IPS-20b (cell line): ENCODE measurements at regions not wholly inside any gene's neighbourhood (a gene's known extent, or its start where the extent isn't known, plus 50 kb on each side); places are given as distances from the start of the nearest gene placed in this dataset.

ENCODE experiments used
- H3K27ac ChIP-seq: one replicate; pipeline ENCODE4 v1.5.1; 2013; ENCODE audit warnings: low read length
- H3K27me3 ChIP-seq: 2 replicates; pipeline ENCODE4 v1.6.1; 2013; ENCODE audit warnings: mild to moderate bottlenecking, low read length, inconsistent platforms; ENCODE audit not compliant: insufficient read depth
- H3K36me3 ChIP-seq: 2 replicates; pipeline ENCODE4 v1.6.1; 2013; ENCODE audit warnings: low read depth, mild to moderate bottlenecking, inconsistent platforms, low read length, moderate library complexity; ENCODE audit not compliant: insufficient read depth
- H3K4me1 ChIP-seq: 2 replicates; pipeline ENCODE4 v1.6.1; 2013; ENCODE audit warnings: mild to moderate bottlenecking, control low read depth, inconsistent platforms, low read length, moderate library complexity; ENCODE audit not compliant: insufficient read depth
- H3K4me3 ChIP-seq: 2 replicates; pipeline ENCODE4 v1.5.1; 2013; ENCODE audit warnings: mild to moderate bottlenecking, low read length, inconsistent platforms
- H3K9ac ChIP-seq: 2 replicates; pipeline ENCODE4 v1.6.1; 2013; ENCODE audit warnings: low read depth, mild to moderate bottlenecking, inconsistent platforms, low read length, moderate library complexity
- H3K9me3 ChIP-seq: 2 replicates; pipeline ENCODE4 v1.6.1; 2013; ENCODE audit warnings: mild to moderate bottlenecking, low read depth, low read length, inconsistent platforms; ENCODE audit not compliant: insufficient read depth

DNA sequence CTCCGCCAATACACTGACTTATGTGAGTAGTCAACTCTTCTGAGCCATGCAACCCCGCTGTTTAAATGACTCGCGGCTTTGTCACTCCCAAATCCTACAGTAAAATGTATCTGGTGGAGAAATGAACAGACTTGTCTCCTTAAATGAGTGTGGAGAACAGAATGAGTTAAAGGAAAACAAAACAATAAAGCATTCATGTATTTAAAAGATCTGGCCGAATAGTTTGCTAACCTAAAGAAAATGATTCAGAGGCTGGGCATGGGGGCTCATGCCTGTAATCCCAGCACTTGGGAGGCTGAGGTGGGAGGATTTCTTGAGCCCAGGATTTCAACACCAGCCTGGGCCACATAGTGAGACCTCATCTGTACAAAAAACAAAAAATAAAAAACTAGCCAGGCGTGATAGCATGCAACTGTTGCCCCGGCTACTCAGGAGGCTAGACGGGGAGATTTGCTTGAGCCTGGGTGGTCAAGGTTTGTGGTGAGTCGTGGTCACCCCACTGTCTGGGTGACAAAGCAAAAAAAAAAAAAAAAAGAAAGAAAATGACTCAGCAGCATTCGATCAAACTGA, 86.5 kb upstream of the PFKP start:
- Histone ChIP-seq H3K9me3 (no peaks in the 10 kb centered on the region), H3K36me3 (no peaks in the 10 kb centered on the region), H3K4me1 (0 out of 2 replicates have a peak, but pooled peaks cover under 1% of the 10 kb centered on the region), H3K27ac (no peak overlapping the region), H3K4me3 (no peak overlapping the region), H3K9ac (no peak overlapping the region), H3K27me3 (no peaks in the 10 kb centered on the region)

DNA sequence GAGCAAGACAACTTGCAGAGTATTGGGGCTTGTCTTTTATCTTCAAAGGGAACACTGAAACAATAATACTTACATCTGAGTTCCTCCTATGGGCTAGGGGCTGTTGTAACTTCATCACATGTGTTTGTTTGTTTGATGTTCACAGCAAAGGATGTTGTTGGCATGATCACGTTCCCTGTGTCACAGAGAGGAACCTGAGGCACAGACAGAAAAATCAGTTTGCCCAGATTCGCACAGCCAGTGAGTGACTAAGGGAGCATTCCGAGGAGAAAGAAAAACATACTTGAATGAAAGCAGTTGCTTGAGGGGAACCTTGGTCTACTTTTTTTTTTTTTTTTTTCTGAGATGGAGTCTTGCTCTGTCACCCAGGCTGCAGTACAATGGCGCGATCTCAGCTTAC, 87.2 kb upstream of the PFKP start:
- Histone ChIP-seq H3K4me1 (no peaks in the 10 kb centered on the region), H3K9ac (no peak overlapping the region), H3K27ac (no peak overlapping the region), H3K4me3 (no peak overlapping the region), H3K36me3 (no peaks in the 10 kb centered on the region), H3K27me3 (no peaks in the 10 kb centered on the region), H3K9me3 (no peaks in the 10 kb centered on the region)

GRCh38 chr10:2979306-2979705, 88.0 kb upstream of the PFKP start:
- H3K4me1 ChIP-seq = no peaks in the 10 kb centered on the region
- no peaks in the 10 kb centered on the region for H3K27me3 ChIP-seq
- no peaks in the 10 kb centered on the region for H3K36me3 ChIP-seq
- no peak overlapping the region for H3K27ac ChIP-seq
- H3K9ac ChIP-seq = no peak overlapping the region
- H3K9me3 ChIP-seq = no peaks in the 10 kb centered on the region
- no peak overlapping the region for H3K4me3 ChIP-seq

DNA sequence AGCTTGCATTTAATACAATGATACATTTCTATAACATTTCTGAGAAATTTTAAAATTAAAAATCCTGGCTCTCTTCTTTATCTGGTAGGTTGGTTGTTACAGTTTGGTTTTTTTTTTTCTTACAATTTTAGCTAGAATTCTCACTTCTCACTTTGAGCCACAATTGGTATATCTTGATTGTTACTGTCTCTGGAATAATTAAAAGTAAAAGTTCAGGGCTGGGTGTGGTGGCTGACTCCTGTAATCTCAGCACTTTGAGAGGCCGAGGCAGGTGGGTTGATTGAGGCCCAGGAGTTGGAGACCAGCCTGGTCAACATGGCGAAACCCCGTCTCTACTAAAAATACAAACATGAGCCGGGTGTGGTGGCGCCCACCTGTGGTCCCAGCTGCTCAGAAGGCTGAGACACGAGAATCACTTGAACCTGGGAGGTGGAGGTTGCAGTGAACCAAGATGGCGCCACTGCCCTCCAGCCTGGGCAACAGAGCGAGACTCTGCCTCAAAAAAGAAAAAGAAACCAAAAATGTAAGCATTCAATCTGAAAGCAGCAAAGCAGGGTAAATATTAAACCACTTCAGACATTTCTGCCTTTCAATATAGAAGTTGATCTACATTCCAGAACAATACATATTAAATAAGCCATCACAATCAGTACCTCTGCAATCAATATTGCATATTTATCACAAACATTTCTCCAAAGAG, 88.6 kb upstream of the PFKP start:
- Histone ChIP-seq H3K4me3 (no peak overlapping the region), H3K27ac (no peak overlapping the region), H3K9me3 (no peaks in the 10 kb centered on the region), H3K9ac (no peak overlapping the region), H3K27me3 (no peaks in the 10 kb centered on the region), H3K36me3 (no peaks in the 10 kb centered on the region), H3K4me1 (peaks cover 1% of the 10 kb centered on the region; the same call in 1 of the 2 replicates)

DNA sequence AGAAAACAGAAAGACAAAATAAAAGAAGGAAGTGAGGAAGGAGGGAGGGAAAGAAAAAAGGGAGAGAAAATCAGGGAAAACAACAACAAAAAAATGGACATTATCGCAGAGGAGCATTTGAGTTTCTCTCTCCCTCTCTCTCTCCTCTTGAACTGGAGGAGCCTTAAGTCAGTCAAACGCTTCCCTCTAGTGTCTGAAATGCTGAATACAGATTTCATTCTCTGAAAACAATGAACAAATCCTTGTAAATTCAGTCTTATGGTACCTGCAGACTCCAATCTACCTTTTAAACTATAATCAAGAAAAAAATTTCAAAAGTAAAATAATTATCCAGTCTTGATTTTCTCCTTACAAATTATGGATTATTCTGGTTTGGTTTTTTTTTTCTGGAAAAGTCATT, 89.2 kb upstream of the PFKP start:
- Histone ChIP-seq H3K9ac (no peak overlapping the region), H3K27me3 (no peaks in the 10 kb centered on the region), H3K9me3 (no peaks in the 10 kb centered on the region), H3K27ac (no peak overlapping the region), H3K4me1 (peaks cover 4% of the 10 kb centered on the region; the same call in 1 of the 2 replicates), H3K4me3 (no peak overlapping the region), H3K36me3 (no peaks in the 10 kb centered on the region)

- no peak overlapping the region for H3K4me3 ChIP-seq
- H3K27ac ChIP-seq = no peak overlapping the region
- H3K9me3 ChIP-seq = no peaks in the 10 kb centered on the region
- H3K4me1 ChIP-seq = peaks cover 9% of the 10 kb centered on the region; the same call in 1 of the 2 replicates
- H3K27me3 ChIP-seq = no peaks in the 10 kb centered on the region
- H3K36me3 ChIP-seq = no peaks in the 10 kb centered on the region
- no peak overlapping the region for H3K9ac ChIP-seq
These were observed 92.7 kb upstream of the PFKP start for GRCh38 chr10:2974503-2975207.

GRCh38 chr10:2974083-2974482, 93.3 kb upstream of the PFKP start:
- peaks cover 9% of the 10 kb centered on the region; the same call in 1 of the 2 replicates for H3K4me1 ChIP-seq
- no peak overlapping the region for H3K27ac ChIP-seq
- no peak overlapping the region for H3K9ac ChIP-seq

GRCh38 chr10:2972810-2973209, 94.5 kb upstream of the PFKP start:
- Histone ChIP-seq H3K4me1 (peaks cover 9% of the 10 kb centered on the region; the same call in 1 of the 2 replicates), H3K27ac (no peak overlapping the region), H3K27me3 (no peaks in the 10 kb centered on the region), H3K36me3 (no peaks in the 10 kb centered on the region), H3K4me3 (no peak overlapping the region), H3K9me3 (no peaks in the 10 kb centered on the region), H3K9ac (no peak overlapping the region)

More at GRCh38 chr10:2974083-2974482, 93.3 kb upstream of the PFKP start:
- Histone ChIP-seq H3K4me3 (no peak overlapping the region), H3K27me3 (no peaks in the 10 kb centered on the region), H3K9me3 (no peaks in the 10 kb centered on the region), H3K36me3 (no peaks in the 10 kb centered on the region)

DNA sequence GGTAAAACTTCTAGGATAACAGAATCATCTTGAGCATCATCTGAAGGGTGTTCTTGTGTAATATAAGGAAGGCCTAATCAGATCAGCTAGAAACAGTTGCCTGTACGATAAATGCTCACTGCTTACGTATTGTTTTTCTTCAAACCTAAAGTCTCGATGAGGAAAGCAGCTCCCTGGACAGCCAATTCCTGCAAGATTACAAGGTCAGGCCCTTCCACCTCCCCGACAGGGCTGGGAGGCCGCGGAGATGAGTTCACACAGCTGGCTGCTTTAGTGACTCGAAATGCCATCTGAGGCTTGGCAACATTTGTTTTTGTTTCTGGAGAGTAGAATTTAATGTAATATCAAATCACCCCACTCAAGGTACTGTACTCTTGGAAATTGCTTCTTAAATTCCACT, 95.1 kb upstream of the PFKP start:
- H3K9ac ChIP-seq = no peak overlapping the region
- no peak overlapping the region for H3K27ac ChIP-seq
- no peaks in the 10 kb centered on the region for H3K9me3 ChIP-seq
- H3K27me3 ChIP-seq = no peaks in the 10 kb centered on the region
- H3K4me1 ChIP-seq = peaks cover 9% of the 10 kb centered on the region; the same call in 1 of the 2 replicates
- no peak overlapping the region for H3K4me3 ChIP-seq
- no peaks in the 10 kb centered on the region for H3K36me3 ChIP-seq

GRCh38 chr10:2970190-2970823, 97.0 kb upstream of the PFKP start:
- peaks cover 9% of the 10 kb centered on the region; the same call in 1 of the 2 replicates for H3K4me1 ChIP-seq
- no peaks in the 10 kb centered on the region for H3K9me3 ChIP-seq
- H3K4me3 ChIP-seq = no peak overlapping the region
- no peaks in the 10 kb centered on the region for H3K27me3 ChIP-seq
- H3K9ac ChIP-seq = no peak overlapping the region
- no peak overlapping the region for H3K27ac ChIP-seq
- H3K36me3 ChIP-seq = no peaks in the 10 kb centered on the region

DNA sequence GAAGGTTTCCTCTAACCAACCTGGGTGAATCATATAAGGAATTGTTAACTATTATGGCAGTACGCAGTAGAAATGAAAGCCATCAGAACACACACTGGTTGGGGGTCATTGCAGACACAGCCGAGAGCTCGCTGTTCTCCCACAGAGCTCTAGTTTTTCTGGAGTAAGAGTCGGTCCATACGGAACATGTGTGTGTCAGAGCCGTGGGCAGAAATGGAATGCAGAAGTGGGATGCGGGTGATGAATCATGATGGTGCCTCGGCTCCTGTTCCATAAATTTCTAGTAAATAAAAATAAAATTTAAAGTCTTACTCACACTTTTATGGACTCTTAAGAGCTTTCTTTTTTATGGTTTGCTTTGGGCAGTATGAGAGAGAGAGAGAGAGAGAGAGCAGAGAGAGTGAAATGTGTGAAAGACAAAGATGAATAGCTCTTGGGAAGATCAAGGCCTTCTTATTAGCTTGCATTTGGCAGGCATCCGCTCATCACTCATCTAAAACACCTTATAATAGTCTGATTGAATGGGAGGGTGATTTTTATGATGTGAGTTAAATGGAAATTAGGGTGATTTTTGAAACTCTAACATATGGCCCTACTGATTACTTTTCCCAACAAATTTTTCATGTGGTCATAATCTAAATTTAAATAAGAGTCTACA, 98.8 kb upstream of the PFKP start:
- H3K4me3 ChIP-seq = no peak overlapping the region
- no peak overlapping the region for H3K9ac ChIP-seq
- H3K36me3 ChIP-seq = no peaks in the 10 kb centered on the region
- peaks cover 15% of the 10 kb centered on the region; the same call in 1 of the 2 replicates for H3K4me1 ChIP-seq
- no peak overlapping the region for H3K27ac ChIP-seq
- no peaks in the 10 kb centered on the region for H3K9me3 ChIP-seq
- H3K27me3 ChIP-seq = no peaks in the 10 kb centered on the region
